CD14-positive monocyte (primary cell): ENCODE measurements at regions not wholly inside any gene's neighbourhood (a gene's known extent, or its start where the extent isn't known, plus 50 kb on each side); places are given as distances from the start of the nearest gene placed in this dataset.

ENCODE experiments used
- DNase-seq, 3 donors: peaks; one replicate each; pipeline ENCODE4 v3.0.0-alpha.2; 2011 to 2022
- H2AFZ ChIP-seq: 2 replicates; pipeline ENCODE4 v1.6.0; 2012; ENCODE audit warnings: mild to moderate bottlenecking, low read depth, low read length, inconsistent platforms; ENCODE audit not compliant: insufficient read depth, poor library complexity, severe bottlenecking
- H3K27ac ChIP-seq, 2 donors: 1 replicate in 1 of 2; 2 replicates in 1 of 2; pipeline ENCODE4 v1.5.1; 2012 to 2013; ENCODE audit warnings: low read length in 2 of 2, control low read depth in 1 of 2, inconsistent platforms in 1 of 2, low read depth in 1 of 2, mild to moderate bottlenecking in 1 of 2
- H3K27me3 ChIP-seq, 2 donors: one replicate each; pipeline versions ENCODE4 v1.6.0 to v1.6.1; 2011 to 2013; ENCODE audit warnings: low read length in 2 of 2; ENCODE audit not compliant: control insufficient read depth in 2 of 2, insufficient read depth in 2 of 2
- H3K36me3 ChIP-seq, 2 donors: replicated peaks in 1 of 2; 1 replicate in 1 of 2; 2 replicates in 1 of 2; pipeline versions ENCODE4 v1.5.1 to v1.6.1; 2012 to 2013; ENCODE audit warnings: low read length in 2 of 2, control low read depth in 1 of 2, inconsistent platforms in 1 of 2, mild to moderate bottlenecking in 1 of 2; ENCODE audit not compliant: insufficient read depth in 2 of 2, control insufficient read depth in 1 of 2
- H3K4me1 ChIP-seq, 2 donors: 1 replicate in 1 of 2; 2 replicates in 1 of 2; pipeline versions ENCODE4 v1.5.1 to v1.6.1; 2012 to 2013; ENCODE audit warnings: low read length in 2 of 2, control low read depth in 1 of 2, inconsistent platforms in 1 of 2, mild to moderate bottlenecking in 1 of 2, moderate library complexity in 1 of 2; ENCODE audit not compliant: insufficient read depth in 2 of 2, control insufficient read depth in 1 of 2
- H3K4me2 ChIP-seq: replicated peaks from 2 replicates; pipeline ENCODE3; 2012; ENCODE audit warnings: low read length, moderate library complexity, mild to moderate bottlenecking; ENCODE audit not compliant: poor library complexity, severe bottlenecking; ENCODE audit errors: extremely low read depth
- H3K4me3 ChIP-seq, 3 experiments: fragments of 200-600 bp in 1 of 3; sonication (generic) in 1 of 3; replicated peaks in 1 of 3; 1 replicate in 2 of 3; 2 replicates in 1 of 3; pipeline ENCODE4 v1.5.1; 2011 to 2013; ENCODE audit warnings: low read length in 3 of 3, mild to moderate bottlenecking in 3 of 3, control low read depth in 2 of 3, low read depth in 2 of 3, inconsistent platforms in 1 of 3, moderate library complexity in 1 of 3
- H3K79me2 ChIP-seq: 2 replicates; pipeline ENCODE4 v1.6.0; 2012; ENCODE audit warnings: mild to moderate bottlenecking, control low read depth, inconsistent platforms, low read length, moderate library complexity; ENCODE audit not compliant: insufficient read depth
- H3K9ac ChIP-seq: 2 replicates; pipeline ENCODE4 v1.6.0; 2017; ENCODE audit warnings: low read length, mild to moderate bottlenecking; ENCODE audit not compliant: insufficient read depth, poor library complexity, severe bottlenecking
- H3K9me3 ChIP-seq, 2 donors: replicated peaks in 1 of 2; 1 replicate in 1 of 2; 2 replicates in 1 of 2; pipeline versions ENCODE4 v1.5.1 to v1.6.1; 2012 to 2013; ENCODE audit warnings: low read length in 2 of 2, control low read depth in 1 of 2; ENCODE audit not compliant: control insufficient read depth in 1 of 2, insufficient read depth in 1 of 2
- H4K20me1 ChIP-seq: 2 replicates; pipeline ENCODE4 v1.6.0; 2012; ENCODE audit warnings: mild to moderate bottlenecking, low read length, control low read depth, moderate library complexity; ENCODE audit not compliant: insufficient read depth
- H3K27ac Mint-ChIP-seq, 7 donors: one replicate each; pipeline ENCODE4 v1.8.0; 2020; ENCODE audit warnings: mild to moderate bottlenecking in 7 of 7, mixed read lengths in 7 of 7, moderate library complexity in 6 of 7, inconsistent platforms in 2 of 7
- H3K27me3 Mint-ChIP-seq, 3 donors: one replicate each; pipeline ENCODE4 v1.8.0; 2021 to 2022; ENCODE audit warnings: low read depth in 3 of 3, mild to moderate bottlenecking in 3 of 3, mixed read lengths in 3 of 3, moderate library complexity in 3 of 3, inconsistent platforms in 1 of 3
- H3K36me3 Mint-ChIP-seq, 2 donors: one replicate each; pipeline ENCODE4 v1.8.0; 2020; ENCODE audit warnings: mixed read lengths in 2 of 2, inconsistent platforms in 1 of 2, mild to moderate bottlenecking in 1 of 2
- H3K4me1 Mint-ChIP-seq: one replicate; pipeline ENCODE4 v1.8.0; 2020; ENCODE audit warnings: mild to moderate bottlenecking, mixed read lengths
- H3K4me3 Mint-ChIP-seq, 2 donors: one replicate each; pipeline ENCODE4 v1.8.0; 2020; ENCODE audit warnings: mild to moderate bottlenecking in 2 of 2, mixed read lengths in 2 of 2, moderate library complexity in 1 of 2
- H3K9me3 Mint-ChIP-seq, 7 donors: one replicate each; pipeline ENCODE4 v1.8.0; 2020 to 2022; ENCODE audit warnings: mixed read lengths in 7 of 7, mild to moderate bottlenecking in 6 of 7, moderate library complexity in 6 of 7, inconsistent platforms in 2 of 7
- CTCF ChIP-seq: fragments of 200-600 bp; IDR thresholded peaks from one replicate; pipeline ENCODE4 v1.8.0; 2022; ENCODE audit warnings: antibody characterized with exemption, mild to moderate bottlenecking
- WGBS: methylation state at CpG from one replicate; pipeline ENCODE4 v1.1.5; 2013; ENCODE audit warnings: missing lambda C conversion rate; ENCODE audit not compliant: insufficient coverage; 5-methylcytosine and 5-hydroxymethylcytosine counted together
- intact Hi-C, 2 donors: fragments of 100-400 bp; cut with micrococcal nuclease; formaldehyde crosslinking; loops; one replicate each; pipeline versions ENCODE4 v1.15.0 to v1.15.1; 2023

- Histone ChIP-seq H3K4me2 (no peak overlapping the region), H2AFZ (no peak overlapping the region), H3K79me2 (no peaks in the 10 kb centered on the region), H3K4me3 (no peak overlapping the region), H3K4me1 (no peaks in the 10 kb centered on the region), H3K36me3 (no peaks in the 10 kb centered on the region), H4K20me1 (no peaks in the 10 kb centered on the region), H3K9ac (no peak overlapping the region), H3K27ac (no peak overlapping the region), H3K9me3 (no peaks in the 10 kb centered on the region), H3K27me3 (no peaks in the 10 kb centered on the region)
- Mint-ChIP-seq H3K36me3 (no peaks in the 10 kb centered on the region), H3K27me3 (peaks cover 2 to 4% (median 3%) of the 10 kb centered on the region in 3 donors), H3K4me3 (no peak overlapping the region), H3K9me3 (peaks cover 0 to 5% (median 0%) of the 10 kb centered on the region in 7 donors), H3K4me1 (no peaks in the 10 kb centered on the region), H3K27ac (no peak overlapping the region)
- WGBS: no CpG with 5 or more reads among the region's 1 CpG
- intact Hi-C loops: no loop called here
- TF ChIP-seq CTCF: no peak
- DNase-seq: no peak
These were observed 78.5 kb upstream of the SULT1C3 start for GRCh38 chr2:108161298-108161697.

GRCh38 chr2:108164318-108164717 lies 75.5 kb upstream of the SULT1C3 start:
- no CpG with 5 or more reads among the region's 2 CpGs for WGBS
- H3K9me3 ChIP-seq: no peaks in the 10 kb centered on the region
- no peak overlapping the region for H2AFZ ChIP-seq
- no peaks in the 10 kb centered on the region for H3K79me2 ChIP-seq
- H3K27ac ChIP-seq: no peak overlapping the region
- Mint-ChIP-seq H3K27ac (no peak overlapping the region), H3K9me3 (peaks cover 0 to 2% (median 0%) of the 10 kb centered on the region in 7 donors), H3K36me3 (no peaks in the 10 kb centered on the region), H3K4me1 (no peaks in the 10 kb centered on the region), H3K27me3 (peaks cover 0 to under 1% (median 0%) of the 10 kb centered on the region in 3 donors), H3K4me3 (no peak overlapping the region)
- H3K9ac ChIP-seq: no peak overlapping the region
- no peak for TF ChIP-seq CTCF
- H3K36me3 ChIP-seq: no peaks in the 10 kb centered on the region
- H3K4me2 ChIP-seq: no peak overlapping the region
- H4K20me1 ChIP-seq: no peaks in the 10 kb centered on the region
- H3K4me3 ChIP-seq: no peak overlapping the region
- DNase-seq: no peak
- intact Hi-C loops: no loop called here
- H3K4me1 ChIP-seq: no peaks in the 10 kb centered on the region
- no peaks in the 10 kb centered on the region for H3K27me3 ChIP-seq
